Mucosa of stomach (tissue), 1 donor: ENCODE measurements at regions not wholly inside any gene's neighbourhood (a gene's known extent, or its start where the extent isn't known, plus 50 kb on each side); places are given as distances from the start of the nearest gene placed in this dataset.
"Not testable (repeated sequence)": the region's sequence is repeated elsewhere in the genome, so short reads cannot be mapped to it uniquely, and the experiment has no call there.

Source experiments
- H3K27me3 ChIP-seq: one replicate; pipeline ENCODE4 v1.7.0; 2013; ENCODE audit warnings: mild to moderate bottlenecking, low read length; ENCODE audit not compliant: control insufficient read depth, insufficient read depth
- H3K36me3 ChIP-seq: one replicate; pipeline ENCODE4 v1.7.0; 2013; ENCODE audit warnings: low read length; ENCODE audit not compliant: control insufficient read depth, insufficient read depth
- H3K4me1 ChIP-seq: one replicate; pipeline ENCODE4 v1.7.0; 2013; ENCODE audit warnings: mild to moderate bottlenecking, low read length; ENCODE audit not compliant: control insufficient read depth, insufficient read depth
- H3K4me3 ChIP-seq: one replicate; pipeline ENCODE4 v1.7.0; 2013; ENCODE audit warnings: low read length
- H3K9ac ChIP-seq: one replicate; pipeline ENCODE4 v1.7.0; 2013; ENCODE audit warnings: mild to moderate bottlenecking, low read length, moderate library complexity
- H3K9me3 ChIP-seq: one replicate; pipeline ENCODE4 v1.7.0; 2013; ENCODE audit warnings: mild to moderate bottlenecking, low read length, moderate library complexity; ENCODE audit not compliant: control insufficient read depth
- donor health status: Pancreatic carcinoma.

DNA sequence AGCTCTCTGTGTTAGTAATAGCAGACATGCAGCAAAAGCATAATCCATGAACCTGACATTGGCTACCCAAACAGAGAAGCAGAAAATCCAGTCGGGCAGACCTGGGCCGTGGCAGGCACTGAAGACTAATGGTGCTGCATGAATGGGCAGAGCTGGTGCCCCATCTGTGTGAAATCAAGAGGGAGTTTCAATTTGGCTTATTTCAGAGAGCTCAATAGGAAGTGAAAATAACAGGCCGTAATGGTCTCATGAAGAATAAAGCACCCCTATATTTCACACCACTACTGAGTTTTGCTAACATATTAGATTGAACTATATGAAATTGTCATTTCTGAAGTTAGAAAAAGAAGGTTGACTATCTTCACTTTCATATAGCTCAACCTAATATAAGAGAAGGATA is 149.7 kb downstream of the ENC1 start:
- Histone ChIP-seq H3K9me3 (no peaks in the 10 kb centered on the region), H3K36me3 (no peaks in the 10 kb centered on the region), H3K4me3 (no peak overlapping the region), H3K9ac (no peak overlapping the region), H3K27me3 (no peaks in the 10 kb centered on the region), H3K4me1 (no peaks in the 10 kb centered on the region)

DNA sequence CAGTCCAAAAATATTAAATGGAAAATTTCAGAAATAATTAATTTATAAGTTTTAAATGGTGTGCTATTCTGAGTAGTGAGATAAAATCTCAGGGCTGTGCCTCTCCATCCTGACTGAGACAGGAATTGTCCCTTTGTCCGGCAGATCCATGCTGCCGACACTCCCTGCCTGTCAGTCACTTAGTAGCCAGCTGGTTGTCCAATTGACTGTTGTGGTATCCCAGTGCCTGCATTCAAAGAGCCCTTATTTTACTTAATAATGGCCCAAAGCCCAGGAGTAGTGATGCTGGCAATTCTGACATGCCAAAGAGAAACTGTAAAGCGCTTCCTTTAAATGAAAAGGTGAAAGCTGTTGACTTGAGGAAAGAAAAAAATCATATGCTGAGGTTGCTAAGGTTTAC is 157.5 kb downstream of the ENC1 start:
- no peaks in the 10 kb centered on the region for H3K9me3 ChIP-seq
- no peaks in the 10 kb centered on the region for H3K27me3 ChIP-seq
- H3K4me1 ChIP-seq = peaks cover 4% of the 10 kb centered on the region
- H3K9ac ChIP-seq = no peak overlapping the region
- H3K36me3 ChIP-seq = no peaks in the 10 kb centered on the region
- H3K4me3 ChIP-seq = no peak overlapping the region

DNA sequence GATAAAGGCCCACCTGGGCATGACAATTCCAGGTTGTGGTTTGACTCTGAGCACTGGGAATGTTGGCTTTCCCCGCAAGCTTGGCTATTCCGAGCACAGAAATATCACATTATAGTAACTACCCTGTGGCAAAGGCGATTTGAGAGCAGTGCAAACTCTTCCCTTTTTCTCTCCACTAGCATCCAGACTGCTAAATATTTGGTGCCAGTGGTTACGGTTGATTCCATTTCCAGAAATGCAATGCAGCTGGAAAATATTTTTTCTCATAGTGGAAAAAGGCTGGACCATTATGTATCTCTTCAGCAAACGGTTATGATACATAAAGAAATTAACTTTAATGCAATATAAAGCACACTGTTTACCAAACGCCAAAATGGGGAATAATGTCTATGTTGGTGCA is 158.0 kb downstream of the ENC1 start:
- no peaks in the 10 kb centered on the region for H3K36me3 ChIP-seq
- peaks cover 4% of the 10 kb centered on the region for H3K4me1 ChIP-seq
- no peaks in the 10 kb centered on the region for H3K9me3 ChIP-seq
- no peak overlapping the region for H3K9ac ChIP-seq
- H3K4me3 ChIP-seq = no peak overlapping the region
- no peaks in the 10 kb centered on the region for H3K27me3 ChIP-seq

DNA sequence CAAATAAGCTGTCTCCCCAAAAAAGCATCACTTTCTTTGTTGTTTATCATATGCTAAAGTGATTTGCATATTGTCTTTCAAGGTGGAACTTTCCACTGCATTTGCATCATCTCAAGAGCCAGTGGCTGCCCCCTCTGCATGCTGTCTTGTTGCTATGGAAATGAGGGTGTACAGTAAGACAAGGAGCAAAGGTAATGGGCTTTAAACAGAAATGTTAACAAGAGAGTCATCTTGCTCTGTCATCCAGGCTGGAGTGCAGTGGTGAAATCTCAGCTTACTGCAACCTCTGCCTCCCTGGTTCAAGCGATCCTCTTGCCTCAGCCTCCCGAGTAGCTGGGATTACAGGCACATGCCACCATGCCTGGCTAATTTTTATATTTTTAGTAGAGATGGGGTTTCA is 159.2 kb downstream of the ENC1 start:
- not testable (repeated sequence) for H3K9ac ChIP-seq, H3K4me1 ChIP-seq, H3K27me3 ChIP-seq, H3K36me3 ChIP-seq, H3K9me3 ChIP-seq, H3K4me3 ChIP-seq

DNA sequence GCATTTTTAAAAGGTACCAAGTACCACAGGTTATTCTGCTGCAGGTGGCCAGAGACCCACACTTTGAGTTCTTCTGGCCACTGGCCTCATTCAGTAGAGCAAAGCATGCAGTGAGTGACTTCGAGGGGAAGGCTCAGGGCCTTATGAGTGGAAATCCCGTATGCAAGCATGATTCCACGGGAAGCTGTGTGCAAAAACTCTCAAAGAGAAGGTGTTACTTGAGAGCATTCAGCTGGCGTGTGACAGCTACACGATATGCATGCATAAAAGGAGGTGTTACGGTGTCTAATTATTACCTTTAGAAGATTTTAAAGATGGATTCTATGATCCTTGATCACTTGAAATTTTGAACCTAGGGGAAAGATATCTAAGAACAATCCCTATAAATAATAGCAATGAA is 160.3 kb downstream of the ENC1 start:
- no peaks in the 10 kb centered on the region for H3K9me3 ChIP-seq

DNA sequence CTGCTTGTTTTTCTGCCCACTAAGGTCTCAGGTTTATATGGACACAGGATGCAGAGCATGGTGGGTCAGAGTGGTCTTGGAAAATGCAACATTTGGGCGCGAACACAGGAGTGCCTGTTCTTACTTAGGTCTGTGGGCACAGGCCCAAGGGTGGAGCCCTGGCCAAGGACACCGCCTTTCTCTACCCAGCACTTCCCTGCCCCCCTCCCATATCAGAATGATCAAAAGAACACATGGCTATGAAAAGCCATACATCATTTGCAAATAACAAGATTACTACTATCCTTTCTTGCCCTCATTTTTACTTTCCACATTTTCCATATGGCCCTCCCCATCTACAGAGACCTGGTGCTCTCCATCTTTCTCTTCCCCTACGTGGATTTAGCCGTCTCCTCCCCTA is 162.2 kb downstream of the ENC1 start:
- no peaks in the 10 kb centered on the region for H3K27me3 ChIP-seq
- no peak overlapping the region for H3K4me3 ChIP-seq
- no peaks in the 10 kb centered on the region for H3K36me3 ChIP-seq
- no peak overlapping the region for H3K9ac ChIP-seq
- no peaks in the 10 kb centered on the region for H3K9me3 ChIP-seq
- H3K4me1 ChIP-seq = peaks cover 4% of the 10 kb centered on the region

More for the DNA sequence above, 160.3 kb downstream of the ENC1 start:
- Histone ChIP-seq H3K36me3 (no peaks in the 10 kb centered on the region), H3K4me3 (no peak overlapping the region), H3K9ac (no peak overlapping the region), H3K27me3 (no peaks in the 10 kb centered on the region), H3K4me1 (peaks cover 4% of the 10 kb centered on the region)

DNA sequence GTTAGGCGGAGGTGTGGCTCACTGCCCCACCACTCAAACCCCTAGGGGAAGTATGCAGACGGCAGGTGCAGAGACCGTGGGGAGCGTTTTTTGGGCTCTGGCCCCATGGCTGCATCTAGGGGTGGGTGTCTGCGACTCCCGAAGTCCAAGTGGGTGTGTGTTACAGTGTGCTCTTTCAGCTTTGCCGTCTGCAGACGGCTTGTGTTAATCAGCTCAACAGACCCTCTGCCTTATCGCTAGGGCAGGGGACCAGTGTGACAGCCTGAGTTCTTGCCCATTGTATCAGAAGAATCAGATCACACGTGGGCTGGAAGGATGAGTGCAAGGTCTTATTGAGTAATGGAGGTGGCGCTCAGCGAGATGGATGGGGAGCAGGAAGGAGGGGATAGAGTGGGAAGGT is 162.8 kb downstream of the ENC1 start:
- Histone ChIP-seq H3K4me1 (peaks cover 4% of the 10 kb centered on the region), H3K27me3 (no peaks in the 10 kb centered on the region), H3K9me3 (no peaks in the 10 kb centered on the region), H3K36me3 (no peaks in the 10 kb centered on the region), H3K4me3 (no peak overlapping the region), H3K9ac (no peak overlapping the region)

DNA sequence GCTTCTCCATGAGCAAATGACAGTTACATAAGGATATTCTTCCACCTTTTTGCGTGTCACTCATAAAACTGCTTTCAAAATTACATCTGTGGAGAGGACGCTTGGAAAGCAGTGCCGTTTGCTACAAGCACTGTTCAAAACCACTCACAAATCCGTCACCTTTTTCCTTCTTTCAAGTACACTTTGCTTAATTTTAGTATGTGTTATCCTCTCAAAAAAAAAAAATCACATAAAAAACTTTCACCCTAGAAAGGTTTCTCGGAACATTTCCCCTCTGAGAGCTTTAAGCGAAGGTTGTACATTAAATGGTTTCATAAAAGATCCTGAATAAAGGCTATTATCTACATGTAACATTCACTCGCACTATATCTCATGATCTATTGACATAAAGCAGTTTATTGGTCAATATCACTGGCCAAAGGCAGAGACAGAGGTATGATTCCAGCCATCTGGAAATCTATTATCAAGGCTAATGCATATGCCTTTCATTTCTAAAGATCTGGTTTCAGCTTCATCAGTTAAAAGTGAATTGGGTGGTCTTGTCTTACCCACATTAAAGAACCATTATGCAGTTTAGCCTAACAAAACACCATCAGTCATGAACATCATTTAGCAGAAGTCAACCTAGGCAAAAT is 163.6 kb downstream of the ENC1 start:
- Histone ChIP-seq H3K9me3 (no peaks in the 10 kb centered on the region), H3K9ac (no peak overlapping the region), H3K4me3 (no peak overlapping the region), H3K27me3 (no peaks in the 10 kb centered on the region), H3K4me1 (peaks cover 4% of the 10 kb centered on the region), H3K36me3 (no peaks in the 10 kb centered on the region)

DNA sequence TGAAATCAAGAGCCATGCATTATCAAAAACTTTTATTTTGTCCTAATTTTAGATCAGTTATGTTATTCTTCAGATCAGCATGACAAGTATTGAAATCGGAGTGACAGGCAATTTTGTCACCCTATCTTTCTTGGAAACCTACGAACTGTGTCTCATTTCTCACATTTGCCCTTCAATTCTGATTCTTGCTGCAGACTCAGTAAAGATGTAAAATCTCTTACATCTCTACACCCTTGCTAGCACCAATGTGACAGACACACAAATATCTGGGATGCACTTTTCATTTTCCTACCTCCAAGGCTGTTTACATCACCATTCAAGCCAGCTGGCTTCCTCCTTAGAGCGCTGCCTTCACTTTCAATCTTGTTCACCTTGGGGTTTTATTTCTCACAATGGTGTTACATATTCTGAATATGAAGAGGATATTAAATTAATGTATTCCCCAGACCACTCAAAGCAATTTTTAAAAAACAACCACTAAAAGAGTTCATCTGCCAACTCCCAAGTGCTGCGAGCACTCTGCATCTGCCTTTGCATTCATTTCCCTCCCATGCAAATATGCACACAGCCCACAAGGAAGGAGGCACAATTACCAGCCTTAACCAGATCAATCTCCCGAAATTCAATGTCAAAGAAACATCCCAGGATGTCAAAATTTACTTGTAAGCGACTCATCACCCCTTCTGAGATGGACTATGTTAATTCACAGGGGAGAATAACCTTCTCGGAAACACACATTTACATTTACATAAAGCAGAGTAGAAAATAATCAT is 164.3 kb downstream of the ENC1 start:
- Histone ChIP-seq H3K4me1 (peaks cover 4% of the 10 kb centered on the region), H3K36me3 (no peaks in the 10 kb centered on the region), H3K9me3 (no peaks in the 10 kb centered on the region), H3K27me3 (no peaks in the 10 kb centered on the region), H3K9ac (no peak overlapping the region), H3K4me3 (no peak overlapping the region)

DNA sequence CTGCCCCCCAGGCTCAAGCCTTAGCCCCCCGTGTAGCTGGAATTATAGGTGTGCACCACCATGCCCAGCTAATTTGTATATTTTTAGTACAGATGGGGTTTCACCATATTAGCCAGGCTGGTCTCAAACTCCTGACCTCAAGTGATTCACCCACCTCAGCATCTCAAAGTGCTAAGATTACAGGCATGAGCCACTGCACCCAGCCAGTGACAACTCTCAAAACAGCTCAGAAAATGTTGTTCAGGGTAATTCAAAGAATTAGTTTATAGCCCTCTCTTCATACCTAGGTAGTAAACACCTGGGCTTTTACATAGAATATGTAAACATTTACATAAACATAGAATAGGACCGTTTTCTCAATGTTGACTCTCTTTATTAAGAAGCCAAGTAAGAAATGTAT is 168.7 kb downstream of the ENC1 start:
- no peak overlapping the region for H3K9ac ChIP-seq
- no peaks in the 10 kb centered on the region for H3K9me3 ChIP-seq
- H3K4me1 ChIP-seq = no peaks in the 10 kb centered on the region
- no peaks in the 10 kb centered on the region for H3K36me3 ChIP-seq
- H3K4me3 ChIP-seq = no peak overlapping the region
- no peaks in the 10 kb centered on the region for H3K27me3 ChIP-seq

DNA sequence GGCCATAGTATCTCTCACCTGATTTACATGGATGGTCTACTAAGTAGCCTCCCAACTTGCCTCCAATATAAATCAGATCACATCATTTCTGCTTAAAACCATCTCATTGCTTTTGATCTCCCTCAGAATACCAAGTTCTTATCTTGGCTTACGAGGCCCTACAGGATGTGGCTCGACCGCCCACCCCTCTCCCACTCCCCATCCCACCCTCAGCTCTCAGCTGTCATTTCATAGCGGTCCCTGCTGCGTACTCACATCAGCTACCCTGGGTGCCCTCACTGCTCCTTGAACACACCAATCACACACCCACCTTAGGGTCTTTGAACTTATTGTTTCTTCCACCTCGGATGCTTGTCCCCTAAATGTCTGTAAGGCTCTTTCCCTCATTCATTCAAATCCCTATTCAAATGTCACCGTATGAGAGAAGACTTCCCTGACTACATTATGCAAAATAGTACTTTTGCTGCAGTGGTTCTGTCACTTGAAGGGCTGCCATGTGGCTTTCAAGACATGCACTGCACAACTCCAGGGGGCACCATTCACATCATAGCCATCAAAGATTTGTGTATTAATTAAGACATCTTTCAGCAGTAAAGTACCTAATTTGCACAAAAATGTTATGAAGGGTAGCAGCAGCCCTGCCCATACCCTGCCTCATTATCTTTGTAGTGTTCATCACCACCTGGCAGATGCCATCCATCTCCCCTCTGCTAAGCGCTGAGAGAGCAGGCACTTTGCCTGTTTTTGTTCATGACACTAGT is 171.1 kb downstream of the ENC1 start:
- Histone ChIP-seq H3K27me3 (no peaks in the 10 kb centered on the region), H3K9me3 (no peaks in the 10 kb centered on the region), H3K4me3 (no peak overlapping the region), H3K36me3 (no peaks in the 10 kb centered on the region), H3K9ac (no peak overlapping the region), H3K4me1 (no peaks in the 10 kb centered on the region)

DNA sequence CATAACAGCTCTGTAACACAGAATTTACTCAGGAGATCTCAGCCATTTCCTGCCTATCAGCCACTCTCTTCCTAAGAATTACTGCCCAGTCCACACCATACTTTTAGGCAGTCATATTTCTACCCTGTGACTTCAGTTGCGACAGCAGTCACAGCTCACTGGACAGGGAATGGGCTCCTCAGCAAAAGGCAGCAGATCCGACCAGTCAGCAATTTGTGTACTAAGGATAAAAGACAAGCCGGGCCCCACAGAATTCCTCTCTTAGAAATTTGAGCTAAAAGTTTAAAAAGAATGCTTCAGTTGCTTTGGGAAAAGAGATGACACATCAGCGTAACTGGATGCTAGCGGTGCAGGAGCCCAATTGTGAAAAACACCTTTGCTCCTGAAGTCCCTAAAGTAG is 172.1 kb downstream of the ENC1 start:
- Histone ChIP-seq H3K4me3 (no peak overlapping the region), H3K27me3 (no peaks in the 10 kb centered on the region)

More for the DNA sequence above, 172.1 kb downstream of the ENC1 start:
- Histone ChIP-seq H3K9ac (no peak overlapping the region), H3K9me3 (no peaks in the 10 kb centered on the region), H3K36me3 (no peaks in the 10 kb centered on the region), H3K4me1 (no peaks in the 10 kb centered on the region)
